CD4-positive, CD25-positive, alpha-beta regulatory T cell (primary cell): ENCODE measurements at regions not wholly inside any gene's neighbourhood (a gene's known extent, or its start where the extent isn't known, plus 50 kb on each side); places are given as distances from the start of the nearest gene placed in this dataset.
"Not testable (repeated sequence)": the region's sequence is repeated elsewhere in the genome, so short reads cannot be mapped to it uniquely, and the experiment has no call there.

Source experiments
- ATAC-seq, 2 donors: fragments of 150-1000 bp; cut with Tn5 transposase; one replicate each; pipeline ENCODE4 v1.10.0; 2021; ENCODE audit warnings: low read depth in 2 of 2, moderate number of reproducible peaks in 2 of 2, moderate library complexity in 1 of 2
- DNase-seq, 3 donors: peaks; one replicate each; pipeline versions ENCODE4 v3.0.0 to v3.0.0-alpha.2; 2012 to 2022; ENCODE audit warnings: mixed read lengths in 1 of 3
- H3K27ac ChIP-seq: one replicate; pipeline ENCODE4 v1.7.0; 2013; ENCODE audit warnings: mild to moderate bottlenecking, low read length; ENCODE audit not compliant: insufficient read depth, poor library complexity, severe bottlenecking
- H3K27me3 ChIP-seq: one replicate; pipeline ENCODE4 v1.7.0; 2013; ENCODE audit warnings: low read length; ENCODE audit not compliant: control insufficient read depth, insufficient read depth
- H3K36me3 ChIP-seq: one replicate; pipeline ENCODE4 v1.7.0; 2013; ENCODE audit warnings: mild to moderate bottlenecking, low read length, moderate library complexity; ENCODE audit not compliant: control insufficient read depth, insufficient read depth
- H3K4me1 ChIP-seq: 2 replicates; pipeline ENCODE4 v1.7.0; 2013; ENCODE audit warnings: mild to moderate bottlenecking, low read length; ENCODE audit not compliant: insufficient read depth, control insufficient read depth, poor library complexity, severe bottlenecking
- H3K4me3 ChIP-seq: one replicate; pipeline ENCODE4 v1.7.0; 2013; ENCODE audit warnings: low read depth, mild to moderate bottlenecking, low read length, moderate library complexity
- H3K9me3 ChIP-seq, 2 experiments: 1 replicate in 1 of 2; 2 replicates in 1 of 2; pipeline ENCODE4 v1.7.0; 2013; ENCODE audit warnings: low read length in 2 of 2, mild to moderate bottlenecking in 1 of 2, moderate library complexity in 1 of 2; ENCODE audit not compliant: control insufficient read depth in 2 of 2
- H3K27ac Mint-ChIP-seq, 3 donors: one replicate each; pipeline ENCODE4 v1.8.0; 2020 to 2022; ENCODE audit warnings: mild to moderate bottlenecking in 3 of 3, mixed read lengths in 3 of 3, moderate library complexity in 2 of 3
- H3K27me3 Mint-ChIP-seq: one replicate; pipeline ENCODE4 v1.8.0; 2022; ENCODE audit warnings: mild to moderate bottlenecking, mixed read lengths
- H3K36me3 Mint-ChIP-seq: one replicate; pipeline ENCODE4 v1.8.0; 2020; ENCODE audit warnings: mixed read lengths
- H3K4me1 Mint-ChIP-seq, 4 donors: one replicate each; pipeline ENCODE4 v1.8.0; 2020 to 2022; ENCODE audit warnings: mixed read lengths in 4 of 4, mild to moderate bottlenecking in 1 of 4
- H3K4me3 Mint-ChIP-seq, 4 donors: one replicate each; pipeline ENCODE4 v1.8.0; 2020 to 2022; ENCODE audit warnings: mild to moderate bottlenecking in 4 of 4, mixed read lengths in 4 of 4, moderate library complexity in 3 of 4
- H3K9me3 Mint-ChIP-seq, 7 donors: one replicate each; pipeline ENCODE4 v1.8.0; 2020 to 2022; ENCODE audit warnings: mixed read lengths in 7 of 7, mild to moderate bottlenecking in 3 of 7, moderate library complexity in 2 of 7

DNA sequence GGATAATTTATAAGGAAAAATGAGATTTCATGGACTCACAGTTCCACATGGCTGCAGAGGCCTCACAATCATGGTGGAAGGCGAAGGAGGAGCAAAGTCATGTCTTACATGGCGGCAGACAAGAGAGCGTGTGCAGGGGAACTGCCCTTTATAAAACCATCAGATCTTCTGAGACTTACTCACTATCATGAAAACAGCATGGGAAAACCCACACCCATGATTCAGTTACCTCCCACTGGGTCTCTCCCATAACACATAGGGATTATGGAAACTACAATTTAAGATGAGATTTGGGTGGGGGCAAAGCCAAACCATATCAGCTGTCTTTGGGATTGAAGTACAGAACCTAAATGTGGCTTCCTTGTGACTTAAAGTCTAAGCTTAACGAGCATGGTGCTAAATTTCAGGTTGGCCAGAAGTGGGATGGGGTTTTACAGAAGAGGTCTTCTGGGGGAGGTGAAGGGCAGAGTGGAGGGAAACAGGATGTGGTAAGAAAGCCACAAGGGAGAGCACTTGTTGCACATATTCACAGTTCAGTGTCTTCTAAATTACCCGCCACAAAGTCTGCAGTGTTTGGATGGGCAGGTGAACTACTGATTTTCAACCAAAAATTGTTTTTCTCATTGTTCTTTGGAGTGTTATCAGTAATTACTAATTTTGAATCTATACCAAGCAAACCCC lies 49.7 kb upstream of the ARL17B start:
- H3K4me3 Mint-ChIP-seq, H3K36me3 Mint-ChIP-seq, H3K27me3 Mint-ChIP-seq, H3K9me3 Mint-ChIP-seq, H3K4me3 ChIP-seq, H3K4me1 Mint-ChIP-seq, H3K27ac Mint-ChIP-seq, H3K27me3 ChIP-seq, DNase-seq, H3K9me3 ChIP-seq, H3K27ac ChIP-seq, H3K36me3 ChIP-seq, H3K4me1 ChIP-seq: not testable (repeated sequence)
- ATAC-seq = peak; percentile 86 to 92
